T-helper 17 cell (primary cell): ENCODE measurements at regions not wholly inside any gene's neighbourhood (a gene's known extent, or its start where the extent isn't known, plus 50 kb on each side); places are given as distances from the start of the nearest gene placed in this dataset.

Source experiments
- ATAC-seq: fragments of 150-1000 bp; cut with Tn5 transposase; 2 replicates; pipeline ENCODE4 v1.10.0; 2021; ENCODE audit warnings: mild to moderate bottlenecking, moderate library complexity
- DNase-seq, 3 donors: peaks; one replicate each; pipeline versions ENCODE4 v3.0.0 to v3.0.0-alpha.2; 2020 to 2021
- H3K9me3 ChIP-seq: one replicate; pipeline ENCODE4 v1.7.0; 2013; ENCODE audit warnings: low read length, mild to moderate bottlenecking; ENCODE audit not compliant: control insufficient read depth, poor library complexity, severe bottlenecking
- H3K27ac Mint-ChIP-seq: one replicate; pipeline ENCODE4 v1.8.0; 2022; ENCODE audit warnings: mild to moderate bottlenecking, moderate library complexity, mixed read lengths
- H3K27me3 Mint-ChIP-seq: one replicate; pipeline ENCODE4 v1.8.0; 2022; ENCODE audit warnings: mixed read lengths
- H3K36me3 Mint-ChIP-seq: one replicate; pipeline ENCODE4 v1.8.0; 2022; ENCODE audit warnings: low read depth, mixed read lengths
- H3K4me1 Mint-ChIP-seq: one replicate; pipeline ENCODE4 v1.8.0; 2022; ENCODE audit warnings: mild to moderate bottlenecking, mixed read lengths
- H3K4me3 Mint-ChIP-seq: one replicate; pipeline ENCODE4 v1.8.0; 2022; ENCODE audit warnings: mild to moderate bottlenecking, moderate library complexity, mixed read lengths

GRCh38 chr22:26779108-26779507 is 121.7 kb downstream of the MIAT start:
- no peaks in the 10 kb centered on the region for H3K4me1 Mint-ChIP-seq
- no peaks in the 10 kb centered on the region for H3K9me3 ChIP-seq
- DNase-seq (no peak), ATAC-seq (no peak)
- H3K27ac Mint-ChIP-seq, result no peak overlapping the region
- H3K27me3 Mint-ChIP-seq, result no peaks in the 10 kb centered on the region
- H3K36me3 Mint-ChIP-seq, result peaks cover 11% of the 10 kb centered on the region
- H3K4me3 Mint-ChIP-seq, result no peak overlapping the region

GRCh38 chr22:26779929-26780328 is 122.5 kb downstream of the MIAT start:
- no peaks in the 10 kb centered on the region for H3K27me3 Mint-ChIP-seq
- peaks cover 8% of the 10 kb centered on the region for H3K36me3 Mint-ChIP-seq
- no peak overlapping the region for H3K4me3 Mint-ChIP-seq
- DNase-seq, result no peak
- no peaks in the 10 kb centered on the region for H3K9me3 ChIP-seq
- no peaks in the 10 kb centered on the region for H3K4me1 Mint-ChIP-seq
- ATAC-seq, result no peak
- H3K27ac Mint-ChIP-seq, result no peak overlapping the region

GRCh38 chr22:26780521-26780920 is 123.1 kb downstream of the MIAT start:
- DNase-seq, result no peak
- no peaks in the 10 kb centered on the region for H3K9me3 ChIP-seq
- Mint-ChIP-seq H3K36me3 (peaks cover 10% of the 10 kb centered on the region), H3K27ac (no peak overlapping the region), H3K4me3 (no peak overlapping the region), H3K27me3 (no peaks in the 10 kb centered on the region), H3K4me1 (no peaks in the 10 kb centered on the region)
- ATAC-seq, result no peak

- no peak overlapping the region for H3K4me3 Mint-ChIP-seq
- no peaks in the 10 kb centered on the region for H3K4me1 Mint-ChIP-seq
- no peak for DNase-seq
- no peaks in the 10 kb centered on the region for H3K27me3 Mint-ChIP-seq
- ATAC-seq, result no peak
- H3K27ac Mint-ChIP-seq, result no peak overlapping the region
- H3K36me3 Mint-ChIP-seq, result peaks cover 11% of the 10 kb centered on the region
- H3K9me3 ChIP-seq, result no peaks in the 10 kb centered on the region
Measured at GRCh38 chr22:26781062-26781461, 123.7 kb downstream of the MIAT start.

- Mint-ChIP-seq H3K27ac (no peak overlapping the region), H3K36me3 (peaks cover 11% of the 10 kb centered on the region), H3K27me3 (no peaks in the 10 kb centered on the region)
Measured at GRCh38 chr22:26781596-26781995, 124.2 kb downstream of the MIAT start.

GRCh38 chr22:26783885-26784284 is 126.5 kb downstream of the MIAT start:
- ATAC-seq (no peak), DNase-seq (no peak)
- Mint-ChIP-seq H3K27me3 (no peaks in the 10 kb centered on the region), H3K36me3 (peaks cover 12% of the 10 kb centered on the region), H3K4me1 (no peaks in the 10 kb centered on the region), H3K27ac (no peak overlapping the region), H3K4me3 (no peak overlapping the region)
- no peaks in the 10 kb centered on the region for H3K9me3 ChIP-seq

More at GRCh38 chr22:26781596-26781995, 124.2 kb downstream of the MIAT start:
- H3K4me3 Mint-ChIP-seq, result no peak overlapping the region
- ATAC-seq, result no peak
- no peaks in the 10 kb centered on the region for H3K4me1 Mint-ChIP-seq
- no peaks in the 10 kb centered on the region for H3K9me3 ChIP-seq
- DNase-seq, result no peak

- no peaks in the 10 kb centered on the region for H3K9me3 ChIP-seq
- Mint-ChIP-seq H3K27ac (no peak overlapping the region), H3K4me3 (no peak overlapping the region), H3K27me3 (no peaks in the 10 kb centered on the region), H3K36me3 (peaks cover 19% of the 10 kb centered on the region), H3K4me1 (no peaks in the 10 kb centered on the region)
- DNase-seq, result no peak
- ATAC-seq, result no peak
Measured at GRCh38 chr22:26784772-26785171, 127.4 kb downstream of the MIAT start.

- Mint-ChIP-seq H3K4me1 (no peaks in the 10 kb centered on the region), H3K4me3 (no peak overlapping the region), H3K36me3 (peaks cover 21% of the 10 kb centered on the region), H3K27ac (no peak overlapping the region), H3K27me3 (no peaks in the 10 kb centered on the region)
- DNase-seq (no peak), ATAC-seq (no peak)
- no peaks in the 10 kb centered on the region for H3K9me3 ChIP-seq
Measured at GRCh38 chr22:26785932-26786331, 128.5 kb downstream of the MIAT start.

- Mint-ChIP-seq H3K4me3 (no peak overlapping the region), H3K36me3 (peaks cover 23% of the 10 kb centered on the region), H3K4me1 (no peaks in the 10 kb centered on the region), H3K27ac (no peak overlapping the region), H3K27me3 (no peaks in the 10 kb centered on the region)
- H3K9me3 ChIP-seq, result no peaks in the 10 kb centered on the region
- no peak for DNase-seq
- ATAC-seq, result no peak
Measured at GRCh38 chr22:26786398-26786797, 129.0 kb downstream of the MIAT start.

- Mint-ChIP-seq H3K4me1 (peaks cover 3% of the 10 kb centered on the region), H3K4me3 (no peak overlapping the region), H3K27me3 (no peaks in the 10 kb centered on the region), H3K36me3 (peaks cover 20% of the 10 kb centered on the region), H3K27ac (no peak overlapping the region)
- DNase-seq, result no peak
- no peak for ATAC-seq
- H3K9me3 ChIP-seq, result no peaks in the 10 kb centered on the region
Measured at GRCh38 chr22:26789951-26790350, 132.6 kb downstream of the MIAT start.

- H3K9me3 ChIP-seq, result no peaks in the 10 kb centered on the region
- H3K36me3 Mint-ChIP-seq, result peaks cover 14% of the 10 kb centered on the region
- no peaks in the 10 kb centered on the region for H3K27me3 Mint-ChIP-seq
- no peak for DNase-seq
- H3K27ac Mint-ChIP-seq, result no peak overlapping the region
- no peak for ATAC-seq
- no peak overlapping the region for H3K4me3 Mint-ChIP-seq
- H3K4me1 Mint-ChIP-seq, result peaks cover 3% of the 10 kb centered on the region
Measured at GRCh38 chr22:26792522-26792921, 135.1 kb downstream of the MIAT start.

- Mint-ChIP-seq H3K4me3 (no peak overlapping the region), H3K36me3 (peaks cover 3% of the 10 kb centered on the region), H3K27me3 (no peaks in the 10 kb centered on the region), H3K27ac (no peak overlapping the region), H3K4me1 (peaks cover 8% of the 10 kb centered on the region)
- DNase-seq (no peak), ATAC-seq (no peak)
- no peaks in the 10 kb centered on the region for H3K9me3 ChIP-seq
Measured at GRCh38 chr22:26796785-26797184, 139.4 kb downstream of the MIAT start.

GRCh38 chr22:26797910-26798309 is 140.5 kb downstream of the MIAT start:
- peaks cover 8% of the 10 kb centered on the region for H3K4me1 Mint-ChIP-seq
- H3K27ac Mint-ChIP-seq, result no peak overlapping the region
- peaks cover 3% of the 10 kb centered on the region for H3K36me3 Mint-ChIP-seq
- ATAC-seq (no peak), DNase-seq (no peak)
- H3K27me3 Mint-ChIP-seq, result no peaks in the 10 kb centered on the region
- H3K4me3 Mint-ChIP-seq, result no peak overlapping the region
- H3K9me3 ChIP-seq, result no peaks in the 10 kb centered on the region

- H3K27ac Mint-ChIP-seq, result no peak overlapping the region
- H3K27me3 Mint-ChIP-seq, result no peaks in the 10 kb centered on the region
- no peak overlapping the region for H3K4me3 Mint-ChIP-seq
- H3K36me3 Mint-ChIP-seq, result peaks cover 3% of the 10 kb centered on the region
- ATAC-seq, result no peak
- no peaks in the 10 kb centered on the region for H3K9me3 ChIP-seq
- no peak for DNase-seq
- H3K4me1 Mint-ChIP-seq, result peaks cover 5% of the 10 kb centered on the region
Measured at GRCh38 chr22:26798462-26799065, 141.2 kb downstream of the MIAT start.
